Astrocyte of the cerebellum (primary cell): ENCODE measurements at regions not wholly inside any gene's neighbourhood (a gene's known extent, or its start where the extent isn't known, plus 50 kb on each side); places are given as distances from the start of the nearest gene placed in this dataset.
A peak's percentile ranks its signal among the peaks of the same experiment; 100 is the strongest.

Experiments used
- DNase-seq: peaks from one replicate; pipeline ENCODE4 v3.0.0-alpha.2; 2011; ENCODE audit warnings: low read depth
- H3K4me3 ChIP-seq: 2 replicates; pipeline ENCODE4 v1.5.1; 2011; ENCODE audit warnings: mild to moderate bottlenecking, low read depth, low read length, moderate library complexity
- CTCF ChIP-seq: IDR thresholded peaks from 2 replicates; pipeline ENCODE4 v1.5.1; 2012; ENCODE audit warnings: low read length, low read depth, moderate library complexity, mild to moderate bottlenecking; ENCODE audit errors: missing control alignments
- in situ Hi-C: cut with HindIII; loops from 2 replicates; pipeline ENCODE4 v1.10.0; 2017; ENCODE audit warnings: low sequenced_read_pairs

GRCh38 chr1:36703526-36704208 lies 221.0 kb upstream of the CSF3R start:
- peak; percentile 3 for DNase-seq
- in situ Hi-C loops, result no loop called here
- H3K4me3 ChIP-seq, result no peak overlapping the region
- peak; percentile 75 for TF ChIP-seq CTCF

- no peak overlapping the region for H3K4me3 ChIP-seq
- no peak for DNase-seq
- in situ Hi-C loops, result no loop called here
- TF ChIP-seq CTCF, result no peak
These were observed 220.2 kb upstream of the CSF3R start for GRCh38 chr1:36702963-36703362.

GRCh38 chr1:36699113-36699911 lies 216.6 kb upstream of the CSF3R start:
- in situ Hi-C loops, result loop anchor here (5.0 kb wide), 1 partner anchor 48 kb away; no protein-coding TSS in a partner anchor
- no peak for TF ChIP-seq CTCF
- no peak for DNase-seq
- no peak overlapping the region for H3K4me3 ChIP-seq

- no peak for DNase-seq
- in situ Hi-C loops, result loop anchor here (5.0 kb wide), 1 partner anchor 49 kb away; no protein-coding TSS in a partner anchor
- TF ChIP-seq CTCF, result no peak
- H3K4me3 ChIP-seq, result no peak overlapping the region
These were observed 215.3 kb upstream of the CSF3R start for GRCh38 chr1:36697836-36698605.

- TF ChIP-seq CTCF, result no peak
- no peak overlapping the region for H3K4me3 ChIP-seq
- no peak for DNase-seq
- in situ Hi-C loops, result loop anchor here (5.0 kb wide), 1 partner anchor 51 kb away; no protein-coding TSS in a partner anchor
These were observed 213.7 kb upstream of the CSF3R start for GRCh38 chr1:36696261-36696940.

GRCh38 chr1:36693603-36694002 lies 210.9 kb upstream of the CSF3R start:
- in situ Hi-C loops, result no loop called here
- H3K4me3 ChIP-seq, result no peak overlapping the region
- no peak for DNase-seq
- no peak for TF ChIP-seq CTCF
